HG03025 (cell line): ENCODE measurements at regions not wholly inside any gene's neighbourhood (a gene's known extent, or its start where the extent isn't known, plus 50 kb on each side); places are given as distances from the start of the nearest gene placed in this dataset.

Experiments used
- ATAC-seq: cut with Tn5 transposase; IDR thresholded peaks from one replicate; pipeline ENCODE4 v1.9.1; 2021; ENCODE audit warnings: mild to moderate bottlenecking, moderate library complexity; ENCODE audit not compliant: unreplicated experiment, low FRiP score

GRCh38 chr5:4042311-4042710 lies 446.7 kb downstream of the IRX1 start:
- no peak for ATAC-seq

- ATAC-seq: no peak
Measured at GRCh38 chr5:4043135-4043534, 447.5 kb downstream of the IRX1 start.

GRCh38 chr5:4044881-4045280 lies 449.2 kb downstream of the IRX1 start:
- no peak for ATAC-seq

- no peak for ATAC-seq
Measured at GRCh38 chr5:4048398-4048797, 452.8 kb downstream of the IRX1 start.

GRCh38 chr5:4050203-4050602 lies 454.6 kb downstream of the IRX1 start:
- no peak for ATAC-seq

- ATAC-seq: no peak
Measured at GRCh38 chr5:4053136-4053535, 457.5 kb downstream of the IRX1 start.

- no peak for ATAC-seq
Measured at GRCh38 chr5:4054092-4054491, 458.5 kb downstream of the IRX1 start.

- ATAC-seq: no peak
Measured at GRCh38 chr5:4058899-4059298, 463.3 kb downstream of the IRX1 start.

- ATAC-seq: no peak
Measured at GRCh38 chr5:4065472-4066320, 470.1 kb downstream of the IRX1 start.

GRCh38 chr5:4068171-4068570 lies 472.5 kb downstream of the IRX1 start:
- no peak for ATAC-seq

GRCh38 chr5:4078544-4078943 lies 482.9 kb downstream of the IRX1 start:
- no peak for ATAC-seq

GRCh38 chr5:4079831-4080230 lies 484.2 kb downstream of the IRX1 start:
- no peak for ATAC-seq

- ATAC-seq: no peak
Measured at GRCh38 chr5:4080370-4080769, 484.7 kb downstream of the IRX1 start.

- ATAC-seq: no peak
Measured at GRCh38 chr5:4081059-4081458, 485.4 kb downstream of the IRX1 start.

- no peak for ATAC-seq
Measured at GRCh38 chr5:4081466-4081865, 485.8 kb downstream of the IRX1 start.

GRCh38 chr5:4082966-4083564 lies 487.4 kb downstream of the IRX1 start:
- ATAC-seq: no peak

- no peak for ATAC-seq
Measured at GRCh38 chr5:4083591-4084337, 488.1 kb downstream of the IRX1 start.

- no peak for ATAC-seq
Measured at GRCh38 chr5:4086081-4086480, 490.4 kb downstream of the IRX1 start.

- ATAC-seq: no peak
Measured at GRCh38 chr5:4087110-4087509, 491.5 kb downstream of the IRX1 start.

GRCh38 chr5:4089087-4089486 lies 493.5 kb downstream of the IRX1 start:
- ATAC-seq: no peak

- ATAC-seq: no peak
Measured at GRCh38 chr5:4093236-4093635, 497.6 kb downstream of the IRX1 start.
